AG10803 (cell line): ENCODE measurements at regions not wholly inside any gene's neighbourhood (a gene's known extent, or its start where the extent isn't known, plus 50 kb on each side); places are given as distances from the start of the nearest gene placed in this dataset.
"Not testable (repeated sequence)": the region's sequence is repeated elsewhere in the genome, so short reads cannot be mapped to it uniquely, and the experiment has no call there.

ENCODE experiments used
- DNase-seq: peaks from one replicate; pipeline ENCODE4 v3.0.0; 2010; ENCODE audit warnings: low read depth
- H3K4me3 ChIP-seq: 2 replicates; pipeline ENCODE4 v1.5.1; 2011; ENCODE audit warnings: mild to moderate bottlenecking, low read length, control low read depth
- TF ChIP-seq, protein P1 (sequence below): conservative IDR thresholded peaks from 2 replicates; pipeline ENCODE4 v1.5.1; 2011; ENCODE audit warnings: mild to moderate bottlenecking, low read length, control low read depth, inconsistent platforms

DNA sequence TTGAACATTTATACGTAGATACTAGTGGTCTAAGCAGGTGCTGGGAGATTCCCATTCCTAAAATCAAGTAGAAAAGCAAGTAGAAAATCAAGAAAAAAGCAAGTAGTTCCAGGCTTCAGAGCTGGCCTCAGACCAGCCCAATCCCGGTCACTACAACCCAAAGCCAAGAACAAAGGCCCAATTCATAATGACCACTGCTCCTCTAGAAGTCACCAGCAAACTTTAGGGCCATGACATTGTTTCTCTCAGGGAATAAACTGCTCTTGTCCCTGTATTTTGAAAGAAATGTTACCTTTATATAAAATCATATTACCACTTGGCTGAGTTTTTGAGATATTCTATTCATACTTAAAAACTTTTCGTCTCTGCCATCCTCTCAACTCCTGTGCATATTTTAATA lies 106.3 kb upstream of the IL12A start:
- no peak for DNase-seq
- no peak overlapping the region for H3K4me3 ChIP-seq
- TF ChIP-seq, protein P1, sequence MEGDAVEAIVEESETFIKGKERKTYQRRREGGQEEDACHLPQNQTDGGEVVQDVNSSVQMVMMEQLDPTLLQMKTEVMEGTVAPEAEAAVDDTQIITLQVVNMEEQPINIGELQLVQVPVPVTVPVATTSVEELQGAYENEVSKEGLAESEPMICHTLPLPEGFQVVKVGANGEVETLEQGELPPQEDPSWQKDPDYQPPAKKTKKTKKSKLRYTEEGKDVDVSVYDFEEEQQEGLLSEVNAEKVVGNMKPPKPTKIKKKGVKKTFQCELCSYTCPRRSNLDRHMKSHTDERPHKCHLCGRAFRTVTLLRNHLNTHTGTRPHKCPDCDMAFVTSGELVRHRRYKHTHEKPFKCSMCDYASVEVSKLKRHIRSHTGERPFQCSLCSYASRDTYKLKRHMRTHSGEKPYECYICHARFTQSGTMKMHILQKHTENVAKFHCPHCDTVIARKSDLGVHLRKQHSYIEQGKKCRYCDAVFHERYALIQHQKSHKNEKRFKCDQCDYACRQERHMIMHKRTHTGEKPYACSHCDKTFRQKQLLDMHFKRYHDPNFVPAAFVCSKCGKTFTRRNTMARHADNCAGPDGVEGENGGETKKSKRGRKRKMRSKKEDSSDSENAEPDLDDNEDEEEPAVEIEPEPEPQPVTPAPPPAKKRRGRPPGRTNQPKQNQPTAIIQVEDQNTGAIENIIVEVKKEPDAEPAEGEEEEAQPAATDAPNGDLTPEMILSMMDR, result no peak

DNA sequence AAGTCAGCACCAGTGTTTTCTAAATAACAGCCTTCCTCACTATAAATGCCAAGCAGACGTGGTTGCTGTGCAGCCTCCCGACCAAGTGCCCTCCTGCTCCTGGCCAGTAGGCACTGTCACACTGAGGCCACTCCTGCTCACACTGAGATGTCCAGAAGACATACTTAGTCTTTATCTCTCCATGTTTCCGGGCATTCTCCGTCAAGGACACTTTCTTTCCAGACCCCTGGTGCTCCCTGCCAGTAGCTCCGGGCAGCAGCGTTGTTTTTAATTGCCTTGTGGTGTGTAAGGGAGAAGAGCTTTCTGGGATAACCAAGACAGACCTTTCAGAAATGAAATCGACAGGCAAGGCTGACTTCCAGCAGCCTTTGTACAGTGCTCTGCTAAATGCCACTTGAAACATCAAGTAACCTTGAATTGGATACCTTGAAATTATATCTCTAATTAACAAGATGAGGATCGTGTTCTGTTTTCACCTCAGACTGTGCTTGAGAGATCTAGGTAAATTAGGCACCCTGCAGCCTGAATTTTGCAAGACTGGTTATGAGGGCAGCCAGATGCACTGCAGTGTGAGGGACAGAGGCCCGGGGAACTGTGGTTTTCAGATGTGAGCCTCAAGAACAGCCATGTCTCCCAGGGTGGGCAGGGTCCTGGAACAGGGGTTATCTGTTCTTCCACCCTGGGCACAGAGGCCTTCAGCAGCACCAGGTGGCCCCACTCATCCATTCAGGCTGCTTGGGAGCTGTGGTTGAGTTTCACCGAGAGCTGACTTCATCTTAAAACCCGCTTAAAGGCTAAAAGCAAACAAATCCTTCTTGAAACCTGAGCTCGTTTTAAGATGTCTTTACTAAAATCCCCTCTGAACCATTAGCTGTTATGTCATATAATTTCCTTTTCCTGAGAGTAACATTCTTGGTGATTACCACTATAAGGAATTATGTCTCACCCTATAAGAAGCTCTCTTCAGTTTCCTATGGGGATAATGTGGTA lies 105.5 kb upstream of the IL12A start:
- no peak overlapping the region for H3K4me3 ChIP-seq
- no peak for DNase-seq
- TF ChIP-seq, protein P1, result no peak

DNA sequence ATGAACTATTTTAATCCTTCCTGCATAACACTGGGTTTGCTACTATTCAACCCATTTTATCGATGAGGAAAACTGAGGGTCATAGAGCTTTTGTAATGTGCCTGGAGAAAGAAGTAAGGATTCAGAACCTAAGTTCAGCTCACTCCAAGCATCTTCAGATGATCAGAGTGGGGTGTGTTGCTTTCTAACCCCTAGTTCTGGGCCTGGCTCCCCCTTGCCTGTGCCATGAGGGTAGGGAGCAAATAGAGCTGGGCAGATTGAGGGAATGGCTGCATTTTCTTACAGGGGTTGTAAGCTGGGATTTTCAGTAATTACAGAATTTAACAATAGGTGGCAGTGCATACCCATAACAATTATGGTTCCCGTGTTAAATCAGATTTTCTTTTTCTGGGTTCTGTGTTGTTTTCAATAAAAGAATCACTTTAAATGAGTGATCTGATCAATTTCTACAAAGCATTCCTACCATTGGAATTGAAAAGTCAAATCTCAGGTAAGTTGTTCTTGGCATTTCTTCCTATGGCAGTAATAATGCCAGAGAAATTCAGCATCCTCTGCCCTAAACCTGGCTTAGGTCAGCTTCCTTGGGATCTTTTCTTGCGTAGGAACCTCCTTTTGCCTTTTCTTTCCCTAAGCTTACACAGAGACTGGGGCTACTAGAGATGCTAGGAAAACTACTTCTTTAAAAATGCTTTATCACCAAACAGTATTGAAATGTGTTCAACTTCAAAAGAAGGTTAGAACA lies 103.8 kb upstream of the IL12A start:
- no peak overlapping the region for H3K4me3 ChIP-seq
- TF ChIP-seq, protein P1, result peak; percentile 68
- peak; percentile 60 for DNase-seq

DNA sequence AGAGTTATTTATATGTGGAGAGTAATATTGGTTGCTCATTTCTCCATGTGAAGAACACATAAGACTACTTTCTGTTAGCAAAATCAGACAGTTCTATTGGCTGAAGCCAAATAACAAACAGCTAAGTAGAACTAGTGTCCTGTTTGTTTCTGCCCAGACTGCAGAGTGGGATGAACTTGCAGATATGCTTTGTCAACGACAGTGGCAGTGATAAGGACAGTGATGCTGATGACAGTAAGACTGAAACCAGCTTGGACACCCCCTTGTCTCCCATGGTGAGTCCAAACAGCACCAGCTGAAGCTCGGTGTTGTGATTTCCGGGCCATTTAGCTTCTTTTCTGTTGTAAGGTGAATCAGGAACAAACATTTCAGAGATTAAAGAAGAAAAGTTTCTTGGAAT lies 102.6 kb upstream of the IL12A start:
- no peak for DNase-seq
- no peak overlapping the region for H3K4me3 ChIP-seq
- TF ChIP-seq, protein P1, result no peak

DNA sequence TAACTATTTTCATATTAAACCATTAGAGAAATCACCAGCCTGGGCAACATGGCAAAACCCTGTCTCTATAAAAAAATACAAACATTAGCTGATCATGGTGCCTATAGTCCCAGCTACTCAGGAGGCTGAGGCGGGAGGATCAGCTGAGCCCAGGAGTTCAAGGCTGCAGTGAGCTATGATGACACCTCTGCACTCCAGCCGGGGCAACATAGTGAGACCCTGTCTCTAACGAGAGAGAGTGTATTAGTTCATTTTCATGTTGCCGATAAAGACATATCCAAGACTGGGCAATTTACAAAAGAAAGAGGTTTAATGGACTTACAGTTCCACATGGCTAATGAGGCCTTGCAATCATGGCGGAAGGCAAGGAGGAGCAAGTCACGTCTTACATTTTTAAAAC lies 102.1 kb upstream of the IL12A start:
- DNase-seq, result not testable (repeated sequence)

DNA sequence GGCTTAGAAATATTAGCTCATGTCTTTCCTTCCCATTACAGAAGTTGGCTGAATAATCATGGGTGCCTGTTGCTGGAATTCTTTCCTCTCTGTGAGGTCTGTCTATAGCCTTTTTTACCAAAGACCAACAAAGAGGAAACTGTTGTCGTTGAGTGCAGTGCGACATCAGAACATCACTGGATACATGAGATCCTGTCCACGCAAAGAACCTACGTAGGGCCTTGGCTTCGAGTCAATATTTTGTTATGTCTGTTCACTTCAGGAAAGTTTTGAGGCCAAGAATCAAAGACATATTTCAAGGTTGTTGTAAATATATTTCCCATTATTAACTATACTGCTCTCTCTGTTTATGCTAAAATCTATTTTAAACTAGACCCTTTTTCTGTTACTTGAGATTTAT lies 101.5 kb upstream of the IL12A start:
- TF ChIP-seq, protein P1, result no peak

More for the DNA sequence above, 102.1 kb upstream of the IL12A start:
- H3K4me3 ChIP-seq, result not testable (repeated sequence)

DNA sequence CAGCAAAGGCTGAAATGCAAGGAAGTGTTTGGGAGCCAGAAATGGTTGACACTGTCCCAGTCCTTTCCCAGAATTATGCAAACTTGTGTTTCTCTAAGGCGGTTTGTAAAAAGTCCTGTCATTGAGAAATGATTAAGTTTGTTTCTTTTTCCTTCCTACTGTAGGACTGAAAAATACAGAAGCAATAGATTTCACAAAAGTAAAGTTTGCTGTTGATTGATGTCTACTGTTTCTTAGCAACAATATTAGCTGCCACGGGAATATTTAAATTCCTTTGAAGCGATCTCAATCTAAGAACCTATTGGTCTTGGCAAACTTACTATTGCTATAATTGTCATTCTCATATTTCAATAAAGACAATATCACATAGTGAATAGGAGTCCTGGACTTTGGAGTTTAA lies 100.7 kb upstream of the IL12A start:
- TF ChIP-seq, protein P1, result no peak
- no peak overlapping the region for H3K4me3 ChIP-seq
- DNase-seq, result no peak

More for the DNA sequence above, 101.5 kb upstream of the IL12A start:
- no peak overlapping the region for H3K4me3 ChIP-seq
- DNase-seq, result no peak
